Lung (tissue), 11 donors: ENCODE measurements at regions not wholly inside any gene's neighbourhood (a gene's known extent, or its start where the extent isn't known, plus 50 kb on each side); places are given as distances from the start of the nearest gene placed in this dataset.

Experiments
- ATAC-seq: fragments of 200-7000 bp; cut with Tn5 transposase; one replicate; pipeline ENCODE4 v1.9.1; 2020; ENCODE audit warnings: moderate number of reproducible peaks; ENCODE audit not compliant: insufficient read depth, low FRiP score
- DNase-seq, 3 donors: peaks; one replicate each; pipeline ENCODE4 v3.0.0-alpha.2; 2013 to 2017
- H3K27ac ChIP-seq, 2 donors: one replicate each; pipeline ENCODE4 v1.5.1; 2013; ENCODE audit warnings: mild to moderate bottlenecking in 2 of 2, moderate library complexity in 2 of 2, control low read depth in 1 of 2, inconsistent platforms in 1 of 2, low read depth in 1 of 2, low read length in 1 of 2
- H3K27me3 ChIP-seq, 3 donors: one replicate each; pipeline ENCODE4 v1.5.1; 2013; ENCODE audit warnings: low read length in 2 of 3; ENCODE audit not compliant: control insufficient read depth in 3 of 3, insufficient read depth in 3 of 3
- H3K36me3 ChIP-seq, 4 donors: one replicate each; pipeline ENCODE4 v1.5.1; 2013; ENCODE audit warnings: low read length in 4 of 4, mild to moderate bottlenecking in 1 of 4, moderate library complexity in 1 of 4; ENCODE audit not compliant: control insufficient read depth in 4 of 4, insufficient read depth in 4 of 4
- H3K4me1 ChIP-seq, 5 donors: one replicate each; pipeline ENCODE4 v1.5.1; 2013; ENCODE audit warnings: low read length in 5 of 5, mild to moderate bottlenecking in 2 of 5, moderate library complexity in 1 of 5; ENCODE audit not compliant: control insufficient read depth in 5 of 5, insufficient read depth in 5 of 5
- H3K4me3 ChIP-seq: one replicate; pipeline ENCODE4 v1.5.1; 2013; ENCODE audit warnings: mild to moderate bottlenecking, control low read depth, moderate library complexity
- H3K9ac ChIP-seq, 2 donors: one replicate each; pipeline ENCODE4 v1.5.1; 2013; ENCODE audit warnings: low read length in 2 of 2, control low read depth in 1 of 2; ENCODE audit not compliant: insufficient read depth in 1 of 2
- H3K9me3 ChIP-seq, 4 donors: one replicate each; pipeline ENCODE4 v1.5.1; 2013; ENCODE audit warnings: low read length in 3 of 4, mild to moderate bottlenecking in 1 of 4, moderate library complexity in 1 of 4; ENCODE audit not compliant: control insufficient read depth in 4 of 4, insufficient read depth in 3 of 4
- CTCF ChIP-seq: IDR thresholded peaks from 2 replicates; pipeline ENCODE4 v1.5.1; 2012; ENCODE audit warnings: mild to moderate bottlenecking; ENCODE audit errors: control extremely low read depth, extremely low read depth
- WGBS, 2 donors: extraction: QIAGEN DNeasy Blood & Tissue Kit; methylation state at CpG; one replicate each; pipeline ENCODE4 v1.1.7; 2013; 5-methylcytosine and 5-hydroxymethylcytosine counted together
- donor health status: control.
- donor health status: control.
- donor health status: Bipolar disorder and iron deficiency.
- donor health status: healthy.
- donor health status: DM: yes; HTN: yes; CAD: no.

GRCh38 chr11:104323841-104324240 is 159.9 kb upstream of the PDGFD start:
- Histone ChIP-seq H3K9ac (no peak overlapping the region), H3K9me3 (no peaks in the 10 kb centered on the region), H3K4me3 (no peak overlapping the region), H3K4me1 (peaks cover 0 to 4% (median 0%) of the 10 kb centered on the region in 5 donors), H3K27me3 (no peaks in the 10 kb centered on the region), H3K27ac (no peak overlapping the region), H3K36me3 (no peaks in the 10 kb centered on the region)
- 95% methylated on average over 2 of the region's 2 CpGs for WGBS, 2 donors
- ATAC-seq (no peak), DNase-seq (no peak)
- TF ChIP-seq CTCF = no peak

GRCh38 chr11:104322696-104323095 is 158.7 kb upstream of the PDGFD start:
- no peak for ATAC-seq

GRCh38 chr11:104320956-104321355 is 157.0 kb upstream of the PDGFD start:
- H3K9me3 ChIP-seq = no peaks in the 10 kb centered on the region
- DNase-seq = no peak
- H3K27me3 ChIP-seq = no peaks in the 10 kb centered on the region
- H3K9ac ChIP-seq = no peak overlapping the region
- 95 to 97% methylated on average over 1 of the region's 1 CpG for WGBS, 2 donors
- no peak overlapping the region for H3K4me3 ChIP-seq
- H3K4me1 ChIP-seq = no peaks in the 10 kb centered on the region
- no peak for ATAC-seq
- H3K36me3 ChIP-seq = no peaks in the 10 kb centered on the region
- no peak for TF ChIP-seq CTCF
- no peak overlapping the region for H3K27ac ChIP-seq

More at GRCh38 chr11:104322696-104323095, 158.7 kb upstream of the PDGFD start:
- Histone ChIP-seq H3K9ac (no peak overlapping the region), H3K27me3 (no peaks in the 10 kb centered on the region), H3K36me3 (no peaks in the 10 kb centered on the region), H3K4me3 (no peak overlapping the region), H3K9me3 (no peaks in the 10 kb centered on the region), H3K27ac (no peak overlapping the region), H3K4me1 (peaks cover 0 to 2% (median 0%) of the 10 kb centered on the region in 5 donors)
- no peak for DNase-seq
- no peak for TF ChIP-seq CTCF
- 72 to 79% methylated on average over 4 of the region's 4 CpGs for WGBS, 2 donors

GRCh38 chr11:104320097-104320496 is 156.2 kb upstream of the PDGFD start:
- no peaks in the 10 kb centered on the region for H3K4me1 ChIP-seq
- no peak overlapping the region for H3K9ac ChIP-seq
- no peak for DNase-seq
- no peak for ATAC-seq
- H3K9me3 ChIP-seq = no peaks in the 10 kb centered on the region
- H3K36me3 ChIP-seq = no peaks in the 10 kb centered on the region
- H3K27me3 ChIP-seq = no peaks in the 10 kb centered on the region
- TF ChIP-seq CTCF = no peak
- H3K4me3 ChIP-seq = no peak overlapping the region
- no peak overlapping the region for H3K27ac ChIP-seq
